WERI-Rb-1 (cell line): ENCODE measurements at regions not wholly inside any gene's neighbourhood (a gene's known extent, or its start where the extent isn't known, plus 50 kb on each side); places are given as distances from the start of the nearest gene placed in this dataset.

Source experiments
- DNase-seq: peaks from one replicate; pipeline ENCODE4 v3.0.0-alpha.2; 2020
- H3K27ac ChIP-seq: fragments of 250-450 bp; sonication (Bioruptor Pico); 2 replicates; pipeline ENCODE4 v1.5.1; 2020; ENCODE audit warnings: mild to moderate bottlenecking, moderate library complexity
- H3K27me3 ChIP-seq: fragments of 250-450 bp; sonication (Bioruptor Pico); 2 replicates; pipeline ENCODE4 v1.5.1; 2021; ENCODE audit warnings: mild to moderate bottlenecking, low read depth, moderate library complexity; ENCODE audit not compliant: insufficient read depth, severe bottlenecking
- H3K36me3 ChIP-seq: fragments of 250-450 bp; sonication (Bioruptor Pico); 2 replicates; pipeline ENCODE4 v1.5.1; 2020; ENCODE audit warnings: mild to moderate bottlenecking, moderate library complexity
- H3K4me3 ChIP-seq: 2 replicates; pipeline ENCODE4 v1.5.1; 2011; ENCODE audit warnings: low read depth, mild to moderate bottlenecking, control low read depth, low read length
- H3K9me3 ChIP-seq: fragments of 250-450 bp; sonication (Bioruptor Pico); 2 replicates; pipeline ENCODE4 v1.5.1; 2021; ENCODE audit warnings: mild to moderate bottlenecking, moderate library complexity; ENCODE audit not compliant: severe bottlenecking
- CTCF ChIP-seq: IDR thresholded peaks from 2 replicates; pipeline ENCODE4 v1.5.1; 2011; ENCODE audit warnings: low read depth, mild to moderate bottlenecking, control low read depth, inconsistent platforms, low read length

GRCh38 chr13:30109471-30110135 lies 197.7 kb downstream of the KATNAL1 start:
- Histone ChIP-seq H3K36me3 (no peaks in the 10 kb centered on the region), H3K9me3 (no peaks in the 10 kb centered on the region), H3K4me3 (no peak overlapping the region), H3K27me3 (no peaks in the 10 kb centered on the region), H3K27ac (no peak overlapping the region)
- DNase-seq = no peak
- no peak for TF ChIP-seq CTCF

- H3K27ac ChIP-seq = no peak overlapping the region
- no peaks in the 10 kb centered on the region for H3K9me3 ChIP-seq
- no peak for TF ChIP-seq CTCF
- DNase-seq = no peak
- no peaks in the 10 kb centered on the region for H3K27me3 ChIP-seq
- H3K36me3 ChIP-seq = no peaks in the 10 kb centered on the region
- no peak overlapping the region for H3K4me3 ChIP-seq
Observed at GRCh38 chr13:30108913-30109237, 198.5 kb downstream of the KATNAL1 start.

- TF ChIP-seq CTCF = no peak
- Histone ChIP-seq H3K9me3 (no peaks in the 10 kb centered on the region), H3K4me3 (no peak overlapping the region), H3K27me3 (no peaks in the 10 kb centered on the region), H3K36me3 (no peaks in the 10 kb centered on the region), H3K27ac (no peak overlapping the region)
- no peak for DNase-seq
Observed at GRCh38 chr13:30108216-30108912, 199.0 kb downstream of the KATNAL1 start.

- Histone ChIP-seq H3K27ac (no peak overlapping the region), H3K4me3 (no peak overlapping the region), H3K36me3 (no peaks in the 10 kb centered on the region), H3K9me3 (no peaks in the 10 kb centered on the region), H3K27me3 (no peaks in the 10 kb centered on the region)
- TF ChIP-seq CTCF = no peak
- no peak for DNase-seq
Observed at GRCh38 chr13:30107521-30108136, 199.7 kb downstream of the KATNAL1 start.

GRCh38 chr13:30107121-30107520 lies 200.2 kb downstream of the KATNAL1 start:
- Histone ChIP-seq H3K4me3 (no peak overlapping the region), H3K27ac (no peak overlapping the region), H3K27me3 (no peaks in the 10 kb centered on the region), H3K36me3 (no peaks in the 10 kb centered on the region), H3K9me3 (no peaks in the 10 kb centered on the region)
- TF ChIP-seq CTCF = no peak
- no peak for DNase-seq
